ENCODE measurements at regions not wholly inside any gene's neighbourhood (a gene's known extent, or its start where the extent isn't known, plus 50 kb on each side); places are given as distances from the start of the nearest gene placed in this dataset.

DNA sequence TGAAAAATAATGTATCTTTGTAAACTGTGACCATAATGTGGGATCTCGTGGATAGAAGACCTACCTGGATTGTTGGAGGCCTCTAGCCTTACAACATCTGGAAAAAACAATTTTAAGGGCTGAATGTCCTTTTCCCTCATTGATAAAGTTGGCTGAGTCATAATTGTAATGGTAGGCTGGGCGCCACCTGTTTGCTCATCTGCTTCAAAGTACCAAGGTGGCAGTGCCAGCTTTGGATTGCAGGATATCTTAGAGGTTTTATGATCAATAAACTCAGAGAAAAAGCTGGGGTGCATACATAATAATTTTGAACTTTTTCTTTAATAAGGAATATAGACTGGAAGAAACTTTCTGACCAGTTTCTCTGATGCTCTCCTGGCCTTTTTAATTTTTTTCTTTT is 653.4 kb downstream of the MMUT start:
- no peak for DNase-seq

- DNase-seq: no peak
Measured at GRCh38 chr6:48809245-48809644, 653.8 kb downstream of the MMUT start.

GRCh38 chr6:48798296-48798695 is 664.8 kb downstream of the MMUT start:
- DNase-seq: no peak

GRCh38 chr6:48782225-48782624 is 671.2 kb upstream of the PTCHD4 start:
- DNase-seq: no peak

- no peak for DNase-seq
Measured at GRCh38 chr6:48777411-48777810, 666.4 kb upstream of the PTCHD4 start.

DNA sequence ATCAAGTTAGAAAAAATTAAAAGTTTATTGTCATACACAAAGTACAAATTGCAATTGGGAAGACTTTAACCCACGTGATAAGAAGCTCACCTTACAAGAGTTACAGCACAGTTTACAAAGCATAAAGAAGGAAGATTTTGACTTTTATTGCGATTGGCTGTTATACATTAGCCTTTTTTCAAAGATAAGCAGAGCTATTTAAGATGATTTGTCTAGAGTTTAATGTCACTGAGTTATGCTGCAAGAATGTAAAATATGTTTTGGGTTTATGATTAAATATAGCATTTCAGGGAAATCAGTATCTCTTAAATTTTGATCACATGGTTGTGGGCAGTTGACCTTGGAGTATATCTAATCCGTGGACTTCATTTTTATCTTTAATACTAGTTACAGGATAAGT is 664.2 kb upstream of the PTCHD4 start:
- no peak for DNase-seq

- no peak for DNase-seq
Measured at GRCh38 chr6:48774276-48774675, 663.3 kb upstream of the PTCHD4 start.

DNA sequence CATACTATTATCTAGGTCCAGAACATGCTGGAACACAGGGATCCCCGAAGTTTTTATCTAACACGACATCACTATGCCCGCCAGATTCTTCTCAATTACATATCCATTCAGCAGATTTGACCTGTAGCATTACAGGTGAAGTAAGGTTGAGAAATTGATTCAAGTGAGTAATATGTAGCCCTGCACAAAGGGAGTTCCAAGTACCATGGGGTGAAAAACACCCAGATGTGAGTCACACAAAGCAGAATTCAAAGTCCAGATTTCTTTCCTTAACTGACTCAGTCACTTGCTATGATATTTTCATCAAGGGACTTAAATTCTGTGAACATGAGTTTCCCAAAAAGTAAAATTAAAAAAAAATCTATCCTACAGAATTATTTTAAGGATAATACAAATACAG is 655.4 kb upstream of the PTCHD4 start:
- no peak for DNase-seq

DNA sequence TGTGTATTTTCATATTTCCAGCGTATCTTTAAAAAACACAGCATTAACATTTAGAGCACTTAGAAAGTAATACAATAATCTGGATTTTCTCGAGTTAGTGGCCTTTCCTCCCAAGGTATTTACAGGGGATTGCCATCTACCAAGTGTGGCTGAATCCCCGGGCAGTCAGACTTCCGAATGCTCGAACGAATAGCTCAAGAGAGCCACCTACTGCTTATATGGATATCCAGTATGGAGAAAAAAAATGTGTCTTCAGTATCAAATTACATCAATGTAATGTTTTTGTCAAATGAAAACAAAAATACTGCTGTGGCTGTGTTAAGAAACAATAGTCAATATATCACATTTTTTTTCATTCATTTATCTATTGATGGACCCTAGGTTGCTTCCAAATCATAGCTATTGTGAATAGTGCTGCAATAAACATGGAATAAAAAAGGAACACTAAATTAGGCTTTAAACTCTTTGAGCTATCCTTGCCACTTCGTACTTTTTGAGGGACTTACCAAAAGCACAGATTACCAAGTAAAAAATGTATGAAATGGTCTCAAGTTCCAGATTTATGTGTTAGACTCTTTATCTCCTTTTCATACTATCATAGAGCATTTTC is 654.5 kb upstream of the PTCHD4 start:
- peak; percentile 50 for DNase-seq

GRCh38 chr6:48764286-48765044 is 653.5 kb upstream of the PTCHD4 start:
- no peak for DNase-seq

DNA sequence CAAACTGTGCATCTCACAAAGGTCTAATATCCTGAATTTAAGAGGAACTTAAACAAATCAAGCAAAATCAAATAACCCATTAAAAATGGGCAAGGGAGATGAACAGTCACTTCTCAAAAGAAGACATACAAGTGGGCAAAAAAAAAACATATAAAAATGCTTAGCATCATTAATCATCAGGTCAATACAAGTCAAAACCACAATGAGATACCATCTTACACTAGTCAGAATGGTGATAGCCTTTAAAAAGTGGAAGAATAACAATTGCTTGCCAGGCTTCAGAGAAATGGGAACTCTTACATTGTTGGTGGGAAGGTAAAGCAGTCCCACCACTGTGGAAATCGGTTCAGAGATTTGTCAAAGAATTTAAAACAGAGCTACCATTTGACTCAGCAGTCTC is 646.7 kb upstream of the PTCHD4 start:
- no peak for DNase-seq

GRCh38 chr6:48755315-48755714 is 644.3 kb upstream of the PTCHD4 start:
- DNase-seq: no peak

- no peak for DNase-seq
Measured at GRCh38 chr6:48754641-48755040, 643.6 kb upstream of the PTCHD4 start.

DNA sequence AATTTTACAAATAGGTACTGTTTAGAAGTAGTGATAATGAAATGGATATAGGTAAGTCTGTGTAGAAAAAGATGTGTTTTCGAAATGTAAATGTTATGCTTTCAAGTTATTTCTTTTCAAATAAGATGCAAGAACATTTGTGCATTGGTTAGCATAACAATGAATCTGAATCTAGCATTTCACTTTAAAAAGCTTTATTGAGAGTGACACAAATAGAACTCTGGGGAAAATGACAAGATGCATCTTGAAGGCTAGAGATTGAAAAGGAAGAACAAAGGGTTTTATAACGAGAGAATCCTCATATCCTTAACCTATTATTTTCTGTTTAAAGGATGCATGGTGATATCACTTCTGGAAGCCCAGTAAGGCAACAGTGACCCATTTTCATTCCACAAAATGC is 639.9 kb upstream of the PTCHD4 start:
- no peak for DNase-seq

DNA sequence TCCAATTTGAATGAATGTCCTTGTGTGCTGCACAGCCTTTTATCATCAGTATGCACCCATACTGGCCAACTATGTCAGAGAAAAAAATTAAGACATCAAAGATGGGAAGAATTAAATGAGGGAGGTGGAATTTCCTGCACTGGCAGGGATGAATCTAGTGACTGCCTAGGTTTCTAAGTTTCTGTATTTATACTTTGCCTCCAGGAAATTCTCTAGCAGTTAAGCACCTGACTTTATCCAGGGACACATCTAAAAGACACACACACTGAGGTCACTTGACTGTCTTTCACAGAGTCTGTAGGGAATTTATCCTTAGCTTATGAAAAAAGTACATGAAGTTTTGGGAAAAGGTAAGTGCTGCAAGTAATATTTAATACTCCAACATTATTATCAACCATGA is 636.5 kb upstream of the PTCHD4 start:
- no peak for DNase-seq

GRCh38 chr6:48747040-48747439 is 636.0 kb upstream of the PTCHD4 start:
- no peak for DNase-seq

DNA sequence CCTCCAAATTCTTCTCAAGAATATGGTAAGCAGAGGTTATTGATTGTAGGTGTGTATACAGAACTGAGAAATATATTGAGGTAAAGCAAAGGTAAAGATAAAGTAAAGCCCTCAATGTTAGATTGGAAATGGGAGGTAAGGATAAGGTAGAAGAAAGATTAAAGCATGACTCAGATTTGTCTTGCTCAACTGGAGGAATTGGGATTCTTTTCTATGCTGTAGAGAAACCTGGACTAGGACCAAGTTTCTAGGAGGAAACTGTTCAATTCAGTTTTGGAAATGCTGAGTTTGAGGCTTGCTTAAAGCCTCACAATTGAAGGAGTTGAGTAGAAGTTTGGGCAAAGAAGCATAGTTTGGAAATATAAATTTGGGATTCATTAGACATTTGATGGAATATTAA is 634.0 kb upstream of the PTCHD4 start:
- no peak for DNase-seq

DNA sequence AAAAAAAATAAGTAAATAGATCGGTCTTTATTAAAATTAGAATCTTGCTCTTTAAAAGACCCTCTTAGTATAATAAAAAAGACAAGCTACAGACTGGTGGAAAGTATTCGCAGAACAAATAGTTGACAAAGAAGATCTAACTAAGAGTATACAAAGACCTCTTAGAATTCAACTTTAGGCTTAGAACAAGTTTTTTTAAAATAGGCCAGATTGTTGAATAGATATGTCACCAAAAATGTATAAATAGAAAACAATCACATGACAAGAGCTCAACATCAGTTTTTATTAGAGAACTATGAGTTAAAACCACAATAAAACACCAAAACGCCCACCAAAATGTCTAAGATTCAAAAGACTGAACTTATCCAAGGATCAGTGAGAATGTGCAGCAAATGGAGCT is 632.7 kb upstream of the PTCHD4 start:
- no peak for DNase-seq

- DNase-seq: no peak
Measured at GRCh38 chr6:48736501-48737206, 625.7 kb upstream of the PTCHD4 start.

GRCh38 chr6:48735846-48736245 is 624.8 kb upstream of the PTCHD4 start:
- no peak for DNase-seq

- DNase-seq: no peak
Measured at GRCh38 chr6:48733581-48733980, 622.6 kb upstream of the PTCHD4 start.

DNA sequence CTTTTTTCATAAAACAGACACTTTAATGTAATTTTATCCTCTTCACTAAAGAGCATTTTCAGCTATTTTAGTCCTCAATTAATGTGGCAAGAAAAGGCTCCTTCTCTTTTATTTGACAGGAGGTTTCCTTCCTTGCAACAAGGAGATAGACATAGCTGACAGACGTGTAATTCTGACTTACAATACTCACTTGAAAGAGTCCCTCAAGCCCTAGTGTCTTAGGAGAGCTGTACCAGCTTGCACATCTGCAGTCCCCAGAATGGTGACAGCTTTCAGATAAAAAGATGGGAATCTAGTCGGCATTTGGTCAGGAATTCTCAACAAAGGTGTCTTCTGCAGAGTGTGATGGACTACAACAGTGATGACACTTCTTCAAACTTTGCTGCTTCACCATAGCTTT is 603.7 kb upstream of the PTCHD4 start:
- no peak for DNase-seq

DNA sequence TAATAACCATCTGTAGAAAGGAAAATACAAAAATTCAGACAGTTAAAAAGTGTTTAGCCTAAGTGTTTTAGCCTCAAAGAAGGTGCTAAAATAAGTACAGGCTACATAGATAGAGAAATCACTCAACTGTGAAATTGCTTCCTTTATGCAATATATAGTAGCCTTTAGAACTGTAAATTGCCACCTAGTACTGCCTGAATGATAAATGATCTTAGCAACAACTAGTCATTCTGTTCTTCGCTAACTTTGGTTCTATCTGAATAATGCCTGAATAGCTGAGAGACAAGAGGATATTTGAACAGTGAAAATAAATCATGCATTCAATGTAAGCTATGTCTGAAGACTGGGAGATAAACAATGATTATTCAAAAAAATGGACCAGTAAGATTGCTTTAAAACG is 603.3 kb upstream of the PTCHD4 start:
- peak; percentile 53 for DNase-seq

DNA sequence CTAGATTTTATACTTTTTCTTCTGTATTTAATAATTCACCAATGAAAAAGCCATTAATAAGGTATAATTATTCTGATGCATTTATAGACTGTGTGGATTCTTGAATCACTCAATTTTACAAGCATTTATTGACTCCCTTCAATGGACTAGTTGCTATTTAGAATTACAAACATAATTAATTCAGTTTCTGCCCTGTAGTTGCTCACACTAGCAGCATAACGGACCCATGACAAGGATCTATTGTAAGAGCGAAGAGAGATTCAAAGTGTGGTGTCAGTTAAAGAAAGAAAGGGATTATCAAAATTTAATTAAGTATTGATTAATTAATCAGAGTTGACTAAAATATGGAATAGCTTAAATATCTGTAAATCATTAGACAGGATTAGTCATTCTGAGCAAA is 602.6 kb upstream of the PTCHD4 start:
- no peak for DNase-seq

Measured in NCI-H345 (cell line).